Vagina (tissue), 2 donors: ENCODE measurements at regions not wholly inside any gene's neighbourhood (a gene's known extent, or its start where the extent isn't known, plus 50 kb on each side); places are given as distances from the start of the nearest gene placed in this dataset.

Experiments
- CTCF ChIP-seq, 3 experiments: fragments of 450-650 bp in 2 of 3; fragments of 200-600 bp in 1 of 3; sonication (generic) in 1 of 3; IDR thresholded peaks; one replicate each; pipeline ENCODE4 v1.5.1; 2017 to 2019; ENCODE audit warnings: antibody characterized with exemption in 3 of 3, mild to moderate bottlenecking in 2 of 3, moderate library complexity in 2 of 3
- POLR2A ChIP-seq, 2 donors: fragments of 450-650 bp; IDR thresholded peaks; one replicate each; pipeline ENCODE4 v1.6.1; 2017; ENCODE audit warnings: antibody characterized with exemption in 2 of 2, mild to moderate bottlenecking in 2 of 2, moderate library complexity in 2 of 2

GRCh38 chr17:33366960-33367359 lies 73.9 kb upstream of the ASIC2 start:
- TF ChIP-seq CTCF (IDR thresholded peaks at IDR 0.05) (no peak), POLR2A (IDR thresholded peaks at IDR 0.05) (no peak)
